Right lobe of liver (tissue), 6 donors: ENCODE measurements at regions not wholly inside any gene's neighbourhood (a gene's known extent, or its start where the extent isn't known, plus 50 kb on each side); places are given as distances from the start of the nearest gene placed in this dataset.

Source experiments
- ATAC-seq, 4 donors: fragments of 200-7000 bp; cut with Tn5 transposase; one replicate each; pipeline ENCODE4 v1.9.1; 2020; ENCODE audit warnings: mild to moderate bottlenecking in 4 of 4, moderate library complexity in 4 of 4
- DNase-seq, 3 donors: peaks; one replicate each; pipeline ENCODE4 v3.0.0-alpha.2; 2020
- H3K27ac ChIP-seq, 3 donors: fragments of 200-600 bp; one replicate each; pipeline ENCODE4 v1.8.0; 2022
- H3K27me3 ChIP-seq, 2 donors: fragments of 200-600 bp; one replicate each; pipeline ENCODE4 v1.8.0; 2022
- H3K36me3 ChIP-seq, 4 donors: fragments of 200-600 bp; sonication (generic) in 1 of 4; one replicate each; pipeline versions ENCODE4 v1.5.1 to v1.8.0; 2017 to 2022; ENCODE audit warnings: control low read depth in 1 of 4
- H3K4me1 ChIP-seq, 4 donors: fragments of 200-600 bp; sonication (generic) in 1 of 4; one replicate each; pipeline versions ENCODE4 v1.5.1 to v1.8.0; 2017 to 2022; ENCODE audit warnings: control low read depth in 1 of 4
- H3K4me3 ChIP-seq, 3 donors: fragments of 200-600 bp; one replicate each; pipeline ENCODE4 v1.8.0; 2022
- H3K9me3 ChIP-seq, 4 donors: fragments of 200-600 bp; sonication (generic) in 1 of 4; one replicate each; pipeline versions ENCODE4 v1.5.1 to v1.8.0; 2017 to 2022; ENCODE audit warnings: control low read depth in 1 of 4
- POLR2A ChIP-seq: fragments of 450-650 bp; IDR thresholded peaks from one replicate; pipeline ENCODE4 v1.6.1; 2017; ENCODE audit warnings: antibody characterized with exemption, mild to moderate bottlenecking
- WGBS: methylation state at CpG from one replicate; pipeline ENCODE4 v1.1.6; 2018; ENCODE audit warnings: low coverage, low lambda C conversion rate; ENCODE audit not compliant: insufficient coverage; ENCODE audit errors: missing lambda C conversion rate; 5-methylcytosine and 5-hydroxymethylcytosine counted together
- intact Hi-C, 2 donors: fragments of 100-400 bp; cut with DNase I; formaldehyde crosslinking; loops; one replicate each; pipeline versions ENCODE4 v1.11.2 to v1.14.1; 2022
- TF ChIP-seq, protein P1 (sequence below), 4 donors: fragments of 200-600 bp in 3 of 4; fragments of 450-650 bp in 1 of 4; IDR thresholded peaks; one replicate each; pipeline versions ENCODE4 v1.5.1 to v1.8.0; 2016 to 2022; ENCODE audit warnings: antibody characterized with exemption in 4 of 4, mild to moderate bottlenecking in 2 of 4
- donor health status: DM: no; HTN: yes; CAD: no.
- donor health status: DM: no; HTN: no; CAD: no.
- donor health status: DM: no; HTN: no; CAD: no.
- donor health status: DM: no; HTN: yes; CAD: no.
- donor health status: DM: no; HTN: yes; CAD: no.

DNA sequence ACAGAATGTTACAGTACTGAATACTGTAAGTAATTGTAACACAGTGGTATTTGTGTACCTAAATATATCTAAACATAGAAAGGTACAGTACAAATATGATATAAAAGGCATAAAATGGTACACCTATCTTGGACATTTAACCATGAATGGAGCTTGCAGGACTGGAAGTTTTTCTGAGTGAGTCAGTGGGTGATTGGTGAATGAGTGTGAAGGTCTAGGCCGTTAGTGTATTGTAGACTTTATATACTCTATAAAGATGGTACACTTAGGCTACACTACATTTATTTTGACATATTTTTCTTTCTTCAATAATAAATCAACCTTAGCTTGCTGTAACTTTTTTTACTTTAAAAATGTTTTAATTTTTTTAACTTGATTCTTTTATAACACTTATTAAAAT lies 422.5 kb upstream of the FSTL5 start:
- ATAC-seq, result no peak
- WGBS, result 39% methylated on average over 1 of the region's 1 CpG
- Histone ChIP-seq H3K4me1 (no peaks in the 10 kb centered on the region), H3K27me3 (no peaks in the 10 kb centered on the region), H3K4me3 (no peak overlapping the region), H3K27ac (no peak overlapping the region), H3K9me3 (no peaks in the 10 kb centered on the region), H3K36me3 (no peaks in the 10 kb centered on the region)
- no peak for DNase-seq
- TF ChIP-seq, protein P1, sequence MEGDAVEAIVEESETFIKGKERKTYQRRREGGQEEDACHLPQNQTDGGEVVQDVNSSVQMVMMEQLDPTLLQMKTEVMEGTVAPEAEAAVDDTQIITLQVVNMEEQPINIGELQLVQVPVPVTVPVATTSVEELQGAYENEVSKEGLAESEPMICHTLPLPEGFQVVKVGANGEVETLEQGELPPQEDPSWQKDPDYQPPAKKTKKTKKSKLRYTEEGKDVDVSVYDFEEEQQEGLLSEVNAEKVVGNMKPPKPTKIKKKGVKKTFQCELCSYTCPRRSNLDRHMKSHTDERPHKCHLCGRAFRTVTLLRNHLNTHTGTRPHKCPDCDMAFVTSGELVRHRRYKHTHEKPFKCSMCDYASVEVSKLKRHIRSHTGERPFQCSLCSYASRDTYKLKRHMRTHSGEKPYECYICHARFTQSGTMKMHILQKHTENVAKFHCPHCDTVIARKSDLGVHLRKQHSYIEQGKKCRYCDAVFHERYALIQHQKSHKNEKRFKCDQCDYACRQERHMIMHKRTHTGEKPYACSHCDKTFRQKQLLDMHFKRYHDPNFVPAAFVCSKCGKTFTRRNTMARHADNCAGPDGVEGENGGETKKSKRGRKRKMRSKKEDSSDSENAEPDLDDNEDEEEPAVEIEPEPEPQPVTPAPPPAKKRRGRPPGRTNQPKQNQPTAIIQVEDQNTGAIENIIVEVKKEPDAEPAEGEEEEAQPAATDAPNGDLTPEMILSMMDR (IDR thresholded peaks at IDR 0.05), result no peak
- TF ChIP-seq POLR2A, result no peak
- intact Hi-C loops, result no loop called here

DNA sequence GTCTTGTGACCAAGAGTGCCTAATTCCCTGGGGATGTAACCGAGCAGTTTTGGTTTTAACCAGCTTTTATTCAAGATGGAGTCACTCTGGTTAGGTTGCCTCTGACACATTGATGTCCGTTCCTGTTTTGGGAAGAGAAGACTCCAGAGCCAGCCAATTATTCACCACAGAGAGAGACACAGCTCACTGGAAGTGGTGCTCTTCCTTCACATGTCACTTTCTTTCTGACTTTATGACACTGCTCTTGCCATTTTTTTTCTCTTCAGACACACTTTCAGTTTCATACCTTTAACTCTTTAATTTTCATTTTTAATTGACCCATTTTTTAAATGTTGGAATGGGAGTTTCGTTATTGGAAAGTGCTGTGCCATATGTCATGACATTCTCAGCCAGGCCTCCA lies 418.4 kb upstream of the FSTL5 start:
- no peaks in the 10 kb centered on the region for H3K36me3 ChIP-seq
- no peak overlapping the region for H3K4me3 ChIP-seq
- H3K27me3 ChIP-seq, result no peaks in the 10 kb centered on the region
- H3K9me3 ChIP-seq, result no peaks in the 10 kb centered on the region
- WGBS, result 25% methylated on average over 3 of the region's 3 CpGs
- no peak for TF ChIP-seq POLR2A
- TF ChIP-seq, protein P1 (IDR thresholded peaks at IDR 0.05), result no peak
- ATAC-seq (no peak), DNase-seq (no peak)
- intact Hi-C loops, result no loop called here
- H3K4me1 ChIP-seq, result no peaks in the 10 kb centered on the region
- no peak overlapping the region for H3K27ac ChIP-seq

DNA sequence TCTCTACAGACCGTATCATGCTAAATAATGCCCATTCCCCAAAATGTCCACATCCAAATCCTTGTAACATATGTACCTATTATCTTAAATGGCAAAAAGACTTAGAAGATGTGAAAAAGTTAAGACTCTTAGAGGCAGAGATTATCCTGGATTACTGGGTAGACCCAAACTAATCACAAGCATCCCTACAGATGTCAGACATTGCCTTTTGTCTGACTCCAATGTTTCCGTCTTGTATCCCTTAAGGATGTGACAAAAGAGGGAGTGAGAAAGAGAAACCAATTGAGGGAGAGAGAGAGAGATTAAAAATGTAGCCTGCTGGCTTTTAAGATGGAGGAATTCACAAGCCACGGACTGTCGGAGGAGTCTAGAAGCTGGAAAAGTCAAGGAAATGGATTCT lies 401.9 kb upstream of the FSTL5 start:
- Histone ChIP-seq H3K9me3 (no peaks in the 10 kb centered on the region), H3K27ac (no peak overlapping the region), H3K4me1 (no peaks in the 10 kb centered on the region), H3K36me3 (no peaks in the 10 kb centered on the region), H3K27me3 (no peaks in the 10 kb centered on the region), H3K4me3 (no peak overlapping the region)
- DNase-seq (no peak), ATAC-seq (no peak)
- 28% methylated on average over 4 of the region's 4 CpGs for WGBS
- no peak for TF ChIP-seq POLR2A
- TF ChIP-seq, protein P1 (IDR thresholded peaks at IDR 0.05), result no peak
- intact Hi-C loops, result no loop called here

DNA sequence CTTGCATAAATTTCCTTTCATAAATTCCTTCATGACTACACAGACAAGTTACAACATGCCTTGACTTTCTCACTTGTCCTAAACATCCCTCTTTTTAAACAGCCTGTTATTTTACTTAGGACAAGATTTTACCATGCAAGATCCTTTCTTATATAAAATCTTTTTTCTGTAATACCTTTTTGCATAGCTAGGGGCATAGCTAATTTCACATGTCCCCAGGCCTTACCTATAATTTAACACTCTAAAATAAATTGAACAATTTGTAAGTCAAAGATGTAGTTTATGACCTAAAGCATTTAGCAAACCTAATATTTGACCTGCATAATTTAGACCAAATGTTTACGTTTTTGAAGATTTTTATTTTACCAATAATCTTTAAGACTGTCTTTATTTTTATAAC lies 396.3 kb upstream of the FSTL5 start:
- Histone ChIP-seq H3K27me3 (no peaks in the 10 kb centered on the region), H3K4me1 (no peaks in the 10 kb centered on the region), H3K4me3 (no peak overlapping the region), H3K27ac (no peak overlapping the region), H3K36me3 (no peaks in the 10 kb centered on the region), H3K9me3 (no peaks in the 10 kb centered on the region)
- intact Hi-C loops, result no loop called here
- 38% methylated on average over 1 of the region's 1 CpG for WGBS
- TF ChIP-seq, protein P1 (IDR thresholded peaks at IDR 0.05), result no peak
- no peak for TF ChIP-seq POLR2A
- ATAC-seq (no peak), DNase-seq (no peak)

DNA sequence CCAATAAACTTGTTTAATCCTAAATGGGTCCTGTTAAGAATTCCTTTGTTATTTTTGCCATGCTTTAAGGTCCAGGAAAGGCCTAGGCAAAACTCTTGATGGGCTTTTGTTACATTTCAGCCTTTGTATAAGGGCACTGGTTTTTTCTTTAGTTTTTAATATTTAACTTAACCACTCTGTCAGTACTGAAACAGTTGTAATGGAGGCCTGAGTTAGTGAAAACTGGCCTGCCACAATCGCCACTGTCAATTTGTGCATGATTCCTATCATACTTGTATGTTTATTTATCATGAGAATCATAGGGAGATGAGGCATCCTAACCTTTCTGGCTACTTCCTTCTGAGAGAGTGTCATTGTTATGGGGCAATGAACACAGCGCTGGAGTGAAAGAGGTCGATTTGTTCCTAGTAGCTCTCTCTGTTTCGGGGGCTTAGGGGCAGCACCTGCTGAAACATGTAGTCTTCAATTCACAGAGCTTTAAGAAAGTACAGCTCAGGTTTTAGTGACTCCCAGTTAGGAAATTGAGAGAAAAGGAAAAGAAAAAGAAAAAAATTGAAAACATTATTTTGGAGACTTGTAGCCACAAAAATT lies 393.8 kb upstream of the FSTL5 start:
- H3K4me1 ChIP-seq, result no peaks in the 10 kb centered on the region
- no peak overlapping the region for H3K4me3 ChIP-seq
- H3K27me3 ChIP-seq, result no peaks in the 10 kb centered on the region
- DNase-seq, result no peak
- WGBS, result 59% methylated on average over 4 of the region's 4 CpGs
- TF ChIP-seq POLR2A, result no peak
- TF ChIP-seq, protein P1 (IDR thresholded peaks at IDR 0.05), result no peak
- no peak overlapping the region for H3K27ac ChIP-seq
- H3K9me3 ChIP-seq, result no peaks in the 10 kb centered on the region
- no peak for ATAC-seq
- no peaks in the 10 kb centered on the region for H3K36me3 ChIP-seq
- intact Hi-C loops, result no loop called here
